ENCODE measurements at regions not wholly inside any gene's neighbourhood (a gene's known extent, or its start where the extent isn't known, plus 50 kb on each side); places are given as distances from the start of the nearest gene placed in this dataset.

DNA sequence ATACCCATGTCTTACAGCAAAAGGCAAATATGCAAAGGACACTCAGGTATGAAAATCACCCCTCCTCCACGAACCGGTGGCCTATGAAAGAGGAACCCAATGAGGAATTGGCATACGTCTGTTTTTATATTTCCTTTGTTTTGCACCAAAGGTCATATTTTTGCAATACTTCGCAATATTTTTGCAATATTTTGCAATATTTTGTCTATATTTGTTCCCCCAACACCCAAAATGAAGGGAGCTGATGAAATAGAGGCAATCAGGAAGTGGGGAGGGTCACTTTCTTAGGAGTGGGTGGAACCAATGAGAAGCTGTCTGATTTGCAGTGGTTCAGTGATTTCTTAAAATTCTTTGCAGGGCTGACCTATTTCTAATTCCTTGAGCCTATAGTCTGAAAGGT is 296.8 kb upstream of the TSHZ2 start:
- TF ChIP-seq YY1 (IDR thresholded peaks at IDR 0.05; ENCODE audit: low read depth) (no peak), NFIC (IDR thresholded peaks at IDR 0.05) (no peak), TAF1 (IDR thresholded peaks at IDR 0.05; ENCODE audit: low read depth) (no peak), FOXM1 (IDR thresholded peaks at IDR 0.05; ENCODE audit: borderline replicate concordance, low read depth) (no peak)
- TF ChIP-seq, protein P1, sequence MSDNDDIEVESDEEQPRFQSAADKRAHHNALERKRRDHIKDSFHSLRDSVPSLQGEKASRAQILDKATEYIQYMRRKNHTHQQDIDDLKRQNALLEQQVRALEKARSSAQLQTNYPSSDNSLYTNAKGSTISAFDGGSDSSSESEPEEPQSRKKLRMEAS (IDR thresholded peaks at IDR 0.05) = no peak
